GM23338 (cell line): ENCODE measurements at regions not wholly inside any gene's neighbourhood (a gene's known extent, or its start where the extent isn't known, plus 50 kb on each side); places are given as distances from the start of the nearest gene placed in this dataset.
A peak's percentile ranks its signal among the peaks of the same experiment; 100 is the strongest.

Experiments used
- ATAC-seq: fragments of 200-7000 bp; cut with Tn5 transposase; 3 replicates; pipeline ENCODE4 v1.9.1; 2020
- DNase-seq: peaks from one replicate; pipeline ENCODE4 v3.0.0-alpha.2; 2015; ENCODE audit warnings: low spot score
- H2AFZ ChIP-seq: fragments of 200-600 bp; sonication (generic); 2 replicates; pipeline ENCODE4 v1.8.0; 2016; ENCODE audit warnings: antibody characterized with exemption, mild to moderate bottlenecking, moderate library complexity
- H3F3A ChIP-seq: fragments of 200-600 bp; sonication (generic); replicated peaks from 2 replicates; pipeline ENCODE4 v1.8.0; 2017; ENCODE audit warnings: antibody characterized with exemption, mixed run types, low read depth
- H3K27ac ChIP-seq: fragments of 200-600 bp; sonication (generic); 2 replicates; pipeline ENCODE4 v1.6.1; 2016; ENCODE audit warnings: low read depth
- H3K27me3 ChIP-seq: fragments of 200-600 bp; sonication (generic); 2 replicates; pipeline ENCODE4 v1.8.0; 2016; ENCODE audit warnings: mild to moderate bottlenecking, mixed run types, moderate library complexity; ENCODE audit not compliant: insufficient read depth
- H3K36me3 ChIP-seq: fragments of 200-600 bp; sonication (generic); 2 replicates; pipeline ENCODE4 v1.8.0; 2016; ENCODE audit warnings: mild to moderate bottlenecking; ENCODE audit not compliant: insufficient read depth
- H3K4me1 ChIP-seq: fragments of 200-600 bp; sonication (generic); 2 replicates; pipeline ENCODE4 v1.8.0; 2016; ENCODE audit warnings: mild to moderate bottlenecking, moderate library complexity; ENCODE audit not compliant: insufficient read depth
- H3K4me2 ChIP-seq: fragments of 200-600 bp; sonication (generic); 2 replicates; pipeline ENCODE4 v1.7.1; 2017; ENCODE audit warnings: mixed run types
- H3K4me3 ChIP-seq: fragments of 200-600 bp; sonication (generic); 2 replicates; pipeline ENCODE4 v1.6.1; 2016; ENCODE audit warnings: mixed run types
- H3K79me2 ChIP-seq: fragments of 200-600 bp; sonication (generic); replicated peaks from 2 replicates; pipeline ENCODE4 v1.8.0; 2017; ENCODE audit warnings: mild to moderate bottlenecking; ENCODE audit not compliant: insufficient read depth
- H3K9me2 ChIP-seq: fragments of 200-600 bp; sonication (generic); 2 replicates; pipeline ENCODE4 v1.8.0; 2017; ENCODE audit not compliant: insufficient read depth
- H4K20me1 ChIP-seq: fragments of 200-600 bp; sonication (generic); replicated peaks from 2 replicates; pipeline ENCODE4 v1.8.0; 2017; ENCODE audit warnings: mild to moderate bottlenecking; ENCODE audit not compliant: insufficient read depth
- H3K27ac Mint-ChIP-seq: 2 replicates; pipeline ENCODE4 v1.8.0; 2020; ENCODE audit warnings: inconsistent platforms, mild to moderate bottlenecking, moderate library complexity, mixed read lengths
- H3K27me3 Mint-ChIP-seq: 3 replicates; pipeline ENCODE4 v1.8.0; 2022; ENCODE audit warnings: low read depth, mild to moderate bottlenecking, moderate library complexity, mixed read lengths, inconsistent platforms; ENCODE audit not compliant: insufficient read depth, poor library complexity
- H3K36me3 Mint-ChIP-seq: 3 replicates; pipeline ENCODE4 v1.8.0; 2021; ENCODE audit warnings: low read depth, mild to moderate bottlenecking, inconsistent platforms, moderate library complexity, mixed read lengths
- H3K4me1 Mint-ChIP-seq: 3 replicates; pipeline ENCODE4 v1.8.0; 2020; ENCODE audit warnings: mild to moderate bottlenecking, inconsistent platforms, mixed read lengths
- H3K4me3 Mint-ChIP-seq: 3 replicates; pipeline ENCODE4 v1.8.0; 2021; ENCODE audit warnings: moderate library complexity, mild to moderate bottlenecking, inconsistent platforms, mixed read lengths
- H3K9me3 Mint-ChIP-seq: 3 replicates; pipeline ENCODE4 v1.8.0; 2020; ENCODE audit warnings: moderate library complexity, mild to moderate bottlenecking, inconsistent platforms, mixed read lengths
- CREB1 ChIP-seq: fragments of 250-450 bp; sonication (Bioruptor Pico); IDR thresholded peaks from 2 replicates; pipeline ENCODE4 v1.5.0; 2020; ENCODE audit warnings: low read depth, mild to moderate bottlenecking, moderate library complexity
- CTCF ChIP-seq, 2 experiments: fragments of 200-600 bp in 1 of 2; sonication (generic) in 1 of 2; conservative IDR thresholded peaks; 2 replicates each; pipeline versions ENCODE4 v1.5.1 to v1.6.1; 2016 to 2017; ENCODE audit warnings: antibody characterized with exemption in 2 of 2, low read depth in 2 of 2, mild to moderate bottlenecking in 2 of 2, moderate library complexity in 1 of 2
- ETS1 ChIP-seq: IDR thresholded peaks from 2 replicates; pipeline ENCODE4 v1.6.1; 2016; ENCODE audit warnings: antibody characterized with exemption
- EZH2phosphoT487 ChIP-seq: fragments of 200-600 bp; sonication (generic); IDR thresholded peaks from one replicate; pipeline ENCODE4 v1.8.1; 2018; ENCODE audit warnings: antibody characterized with exemption; ENCODE audit not compliant: unreplicated experiment
- JUNB ChIP-seq: IDR thresholded peaks from one replicate; pipeline ENCODE4 v1.6.1; 2016; ENCODE audit warnings: antibody characterized with exemption; ENCODE audit not compliant: unreplicated experiment
- NANOG ChIP-seq: IDR thresholded peaks from 2 replicates; pipeline ENCODE4 v1.6.1; 2016; ENCODE audit warnings: antibody characterized with exemption, borderline replicate concordance
- POLR2AphosphoS5 ChIP-seq: IDR thresholded peaks from 2 replicates; pipeline ENCODE4 v1.6.1; 2016; ENCODE audit warnings: antibody characterized with exemption, low read depth
- REST ChIP-seq: IDR thresholded peaks from one replicate; pipeline ENCODE4 v1.6.1; 2018; ENCODE audit warnings: antibody characterized with exemption; ENCODE audit not compliant: unreplicated experiment
- STAT1 ChIP-seq: IDR thresholded peaks from one replicate; pipeline ENCODE4 v1.6.1; 2016; ENCODE audit warnings: antibody characterized with exemption; ENCODE audit not compliant: unreplicated experiment
- ZNF331 ChIP-seq: fragments of 250-450 bp; sonication (Bioruptor Pico); IDR thresholded peaks from 2 replicates; pipeline ENCODE4 v1.5.0; 2020; ENCODE audit warnings: low read depth, mild to moderate bottlenecking, moderate library complexity

- Mint-ChIP-seq H3K36me3 (peaks cover 5% of the 10 kb centered on the region; the same call in 1 of the 3 replicates), H3K27ac (no peak overlapping the region), H3K4me3 (no peak overlapping the region), H3K9me3 (peaks cover 2% of the 10 kb centered on the region; the same call in 1 of the 3 replicates), H3K4me1 (peaks cover 20% of the 10 kb centered on the region), H3K27me3 (no peaks in the 10 kb centered on the region)
- H3K9me2 ChIP-seq: no peaks in the 10 kb centered on the region
- no peak overlapping the region for H3K4me3 ChIP-seq
- no peaks in the 10 kb centered on the region for H4K20me1 ChIP-seq
- no peak overlapping the region for H2AFZ ChIP-seq
- H3K27me3 ChIP-seq: no peaks in the 10 kb centered on the region
- ATAC-seq (no peak), DNase-seq (no peak)
- no peaks in the 10 kb centered on the region for H3K79me2 ChIP-seq
- no peaks in the 10 kb centered on the region; the same call in 1 of the 2 replicates for H3K4me1 ChIP-seq
- no peaks in the 10 kb centered on the region for H3K36me3 ChIP-seq
- H3F3A ChIP-seq: no peaks in the 10 kb centered on the region
- no peak overlapping the region for H3K27ac ChIP-seq
- H3K4me2 ChIP-seq: no peak overlapping the region
- no peak for TF ChIP-seq ZNF331 (CRISPR knock-in tag)
- no peak for TF ChIP-seq STAT1
- no peak for TF ChIP-seq NANOG
- no peak for TF ChIP-seq REST
Measured at GRCh38 chrX:16461968-16462367, 188.0 kb upstream of the S100G start.

GRCh38 chrX:16462912-16463311, 187.0 kb upstream of the S100G start:
- no peak overlapping the region for H3K4me3 Mint-ChIP-seq
- H3K4me1 Mint-ChIP-seq: peaks cover 28% of the 10 kb centered on the region
- no peak overlapping the region for H3K4me3 ChIP-seq
- no peaks in the 10 kb centered on the region for H3F3A ChIP-seq
- no peak for ATAC-seq
- no peak for TF ChIP-seq JUNB
- TF ChIP-seq EZH2phosphoT487: no peak
- no peak for TF ChIP-seq ETS1
- no peak for TF ChIP-seq NANOG
- TF ChIP-seq CTCF (conservative IDR thresholded peaks at IDR 0.05; ENCODE audit: low read depth in 2 of 2): no peak
- no peak for TF ChIP-seq ZNF331 (CRISPR knock-in tag)
- TF ChIP-seq POLR2AphosphoS5: no peak
- no peak for TF ChIP-seq CREB1 (CRISPR knock-in tag)
- no peaks in the 10 kb centered on the region for H3K27me3 Mint-ChIP-seq
- H3K27me3 ChIP-seq: no peaks in the 10 kb centered on the region
- H3K27ac ChIP-seq: peak overlapping the region; percentile 72; the same call in 1 of the 2 replicates
- no peak for DNase-seq
- peaks cover 5% of the 10 kb centered on the region; the same call in 1 of the 3 replicates for H3K36me3 Mint-ChIP-seq
- H4K20me1 ChIP-seq: no peaks in the 10 kb centered on the region
- no peak overlapping the region for H2AFZ ChIP-seq
- H3K27ac Mint-ChIP-seq: 0 out of 2 replicates have a peak overlapping the region, but pooled peaks have one; percentile 52
- H3K9me3 Mint-ChIP-seq: peaks cover 2% of the 10 kb centered on the region; the same call in 1 of the 3 replicates
- no peaks in the 10 kb centered on the region; the same call in 1 of the 2 replicates for H3K4me1 ChIP-seq
- no peaks in the 10 kb centered on the region for H3K36me3 ChIP-seq
- no peaks in the 10 kb centered on the region for H3K9me2 ChIP-seq
- no peak overlapping the region for H3K4me2 ChIP-seq
- no peaks in the 10 kb centered on the region for H3K79me2 ChIP-seq
